ENCODE measurements at regions not wholly inside any gene's neighbourhood (a gene's known extent, or its start where the extent isn't known, plus 50 kb on each side); places are given as distances from the start of the nearest gene placed in this dataset.

DNA sequence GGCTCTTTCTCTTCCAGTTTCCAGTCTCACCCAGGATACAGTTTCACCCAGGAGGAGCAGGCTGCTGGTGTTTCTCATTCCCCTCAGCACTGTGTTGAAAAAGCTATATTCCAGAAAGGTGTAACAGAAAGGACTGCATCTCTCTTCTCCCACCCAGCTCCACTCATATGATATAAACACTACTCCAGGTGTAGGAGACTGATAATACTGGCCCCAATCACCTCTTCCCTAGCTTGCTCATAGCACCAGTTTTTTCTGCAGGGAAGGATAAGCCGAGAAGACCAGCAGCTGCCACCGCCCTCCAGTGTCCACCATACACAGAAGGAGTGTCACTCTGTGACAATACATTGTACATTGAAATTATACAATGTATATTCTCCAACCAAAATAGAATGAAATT lies 105.5 kb upstream of the STK26 start:
- no peak for DNase-seq
- TF ChIP-seq, protein P1, sequence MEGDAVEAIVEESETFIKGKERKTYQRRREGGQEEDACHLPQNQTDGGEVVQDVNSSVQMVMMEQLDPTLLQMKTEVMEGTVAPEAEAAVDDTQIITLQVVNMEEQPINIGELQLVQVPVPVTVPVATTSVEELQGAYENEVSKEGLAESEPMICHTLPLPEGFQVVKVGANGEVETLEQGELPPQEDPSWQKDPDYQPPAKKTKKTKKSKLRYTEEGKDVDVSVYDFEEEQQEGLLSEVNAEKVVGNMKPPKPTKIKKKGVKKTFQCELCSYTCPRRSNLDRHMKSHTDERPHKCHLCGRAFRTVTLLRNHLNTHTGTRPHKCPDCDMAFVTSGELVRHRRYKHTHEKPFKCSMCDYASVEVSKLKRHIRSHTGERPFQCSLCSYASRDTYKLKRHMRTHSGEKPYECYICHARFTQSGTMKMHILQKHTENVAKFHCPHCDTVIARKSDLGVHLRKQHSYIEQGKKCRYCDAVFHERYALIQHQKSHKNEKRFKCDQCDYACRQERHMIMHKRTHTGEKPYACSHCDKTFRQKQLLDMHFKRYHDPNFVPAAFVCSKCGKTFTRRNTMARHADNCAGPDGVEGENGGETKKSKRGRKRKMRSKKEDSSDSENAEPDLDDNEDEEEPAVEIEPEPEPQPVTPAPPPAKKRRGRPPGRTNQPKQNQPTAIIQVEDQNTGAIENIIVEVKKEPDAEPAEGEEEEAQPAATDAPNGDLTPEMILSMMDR (IDR thresholded peaks at IDR 0.05; ENCODE audit: low read length), result no peak
- TF ChIP-seq EZH2 (optimal IDR thresholded peaks at IDR 0.05; ENCODE audit: low read depth, low read length) (no peak), EZH2phosphoT487 (IDR thresholded peaks at IDR 0.05; ENCODE audit: low read length) (no peak)
- H4K20me1 ChIP-seq (ENCODE audit: insufficient read depth, low read length), result no peaks in the 10 kb centered on the region
- H3K9me2 ChIP-seq (replicated peaks; ENCODE audit: insufficient read depth, low read length), result no peaks in the 10 kb centered on the region
- no peak overlapping the region for H3K4me2 ChIP-seq (ENCODE audit: low read depth, low read length)
- no peaks in the 10 kb centered on the region for H3K79me2 ChIP-seq (ENCODE audit: low read length)
- no peaks in the 10 kb centered on the region for H3F3A ChIP-seq (ENCODE audit: insufficient read depth, low read length)
- no peak overlapping the region for H3K9ac ChIP-seq (ENCODE audit: low read length)
- no peak overlapping the region for H3K27ac ChIP-seq (ENCODE audit: low read length)
- no peaks in the 10 kb centered on the region for H3K36me3 ChIP-seq (replicated peaks; ENCODE audit: insufficient read depth, low read length)
- no peaks in the 10 kb centered on the region for H3K27me3 ChIP-seq (replicated peaks; ENCODE audit: insufficient read depth, low read length)
- H3K4me1 ChIP-seq (ENCODE audit: low read length), result no peaks in the 10 kb centered on the region
- no peak overlapping the region for H3K4me3 ChIP-seq (ENCODE audit: low read length)
- H2AFZ ChIP-seq (ENCODE audit: low read length), result no peak overlapping the region
- H3K9me3 ChIP-seq (replicated peaks; ENCODE audit: insufficient read depth, low read length), result no peaks in the 10 kb centered on the region

DNA sequence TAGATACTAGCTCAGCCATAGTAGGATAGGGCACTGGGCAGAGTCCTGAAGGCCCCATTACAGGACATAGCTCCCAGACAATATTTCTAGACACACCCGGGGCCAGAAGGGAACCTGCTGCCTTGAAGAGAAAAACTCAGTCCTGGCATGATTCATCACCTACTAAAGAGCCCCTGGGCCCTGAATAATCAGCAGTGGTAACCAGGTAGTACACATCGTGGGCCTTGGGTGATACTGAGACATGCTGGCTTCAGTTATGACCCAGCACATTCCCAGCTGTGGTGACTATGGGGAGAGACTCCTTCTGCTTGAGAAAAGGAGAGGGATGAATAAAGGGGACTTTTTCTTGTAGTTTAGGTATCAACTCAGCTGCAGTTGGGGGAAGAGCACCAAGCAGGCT lies 104.3 kb upstream of the STK26 start:
- Histone ChIP-seq H3K27ac (ENCODE audit: low read length) (no peak overlapping the region), H3K36me3 (replicated peaks; ENCODE audit: insufficient read depth, low read length) (no peaks in the 10 kb centered on the region), H3K9me2 (replicated peaks; ENCODE audit: insufficient read depth, low read length) (no peaks in the 10 kb centered on the region), H3K4me3 (ENCODE audit: low read length) (no peak overlapping the region), H3K9me3 (replicated peaks; ENCODE audit: insufficient read depth, low read length) (no peaks in the 10 kb centered on the region), H3K79me2 (ENCODE audit: low read length) (no peaks in the 10 kb centered on the region), H3K27me3 (replicated peaks; ENCODE audit: insufficient read depth, low read length) (no peaks in the 10 kb centered on the region), H2AFZ (ENCODE audit: low read length) (no peak overlapping the region), H3K4me2 (ENCODE audit: low read depth, low read length) (no peak overlapping the region), H3K4me1 (ENCODE audit: low read length) (no peaks in the 10 kb centered on the region), H4K20me1 (ENCODE audit: insufficient read depth, low read length) (no peaks in the 10 kb centered on the region), H3K9ac (ENCODE audit: low read length) (no peak overlapping the region), H3F3A (ENCODE audit: insufficient read depth, low read length) (no peaks in the 10 kb centered on the region)
- TF ChIP-seq, protein P1 (IDR thresholded peaks at IDR 0.05; ENCODE audit: low read length), result no peak
- TF ChIP-seq EZH2phosphoT487 (IDR thresholded peaks at IDR 0.05; ENCODE audit: low read length) (no peak), EZH2 (optimal IDR thresholded peaks at IDR 0.05; ENCODE audit: low read depth, low read length) (no peak)
- DNase-seq, result no peak

DNA sequence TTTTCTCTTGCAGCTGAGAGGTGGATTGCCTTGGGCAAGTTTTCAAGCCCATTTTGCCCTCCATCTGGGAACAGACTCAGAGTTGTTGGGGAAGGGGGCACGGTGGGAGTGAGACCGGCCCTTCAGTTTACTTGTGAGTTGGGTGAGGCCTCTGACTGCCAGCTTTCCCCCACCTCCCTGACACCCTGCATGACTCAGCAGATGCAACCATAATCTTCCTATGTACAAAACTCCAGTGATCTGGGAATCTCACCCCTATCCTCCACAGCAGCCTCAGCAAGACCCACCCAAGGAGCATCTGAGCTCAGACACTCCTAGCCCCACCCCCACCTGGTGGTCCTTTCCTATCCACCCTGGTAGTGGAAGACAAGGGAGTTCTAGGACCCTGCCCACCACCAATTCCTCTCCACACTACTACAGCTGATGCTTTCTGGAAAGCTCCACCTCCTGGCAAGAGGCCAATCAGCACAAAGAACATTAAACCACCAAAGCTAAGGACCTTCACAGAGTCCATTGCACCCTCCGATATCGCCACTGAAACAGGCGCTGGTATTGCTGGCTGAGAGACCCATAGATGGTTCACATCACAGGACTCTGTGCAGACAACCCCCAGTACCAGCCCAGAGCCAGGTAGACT lies 99.4 kb upstream of the STK26 start:
- Histone ChIP-seq H3K9me2 (replicated peaks; ENCODE audit: insufficient read depth, low read length) (no peaks in the 10 kb centered on the region), H3K36me3 (replicated peaks; ENCODE audit: insufficient read depth, low read length) (no peaks in the 10 kb centered on the region), H3K9me3 (replicated peaks; ENCODE audit: insufficient read depth, low read length) (no peaks in the 10 kb centered on the region), H3F3A (ENCODE audit: insufficient read depth, low read length) (no peaks in the 10 kb centered on the region), H3K4me2 (ENCODE audit: low read depth, low read length) (no peak overlapping the region), H3K9ac (ENCODE audit: low read length) (no peak overlapping the region), H3K4me1 (ENCODE audit: low read length) (no peaks in the 10 kb centered on the region), H3K4me3 (ENCODE audit: low read length) (no peak overlapping the region), H3K27ac (ENCODE audit: low read length) (no peak overlapping the region), H3K79me2 (ENCODE audit: low read length) (no peaks in the 10 kb centered on the region), H2AFZ (ENCODE audit: low read length) (no peak overlapping the region), H3K27me3 (replicated peaks; ENCODE audit: insufficient read depth, low read length) (no peaks in the 10 kb centered on the region), H4K20me1 (ENCODE audit: insufficient read depth, low read length) (no peaks in the 10 kb centered on the region)
- DNase-seq, result no peak
- TF ChIP-seq, protein P1 (IDR thresholded peaks at IDR 0.05; ENCODE audit: low read length), result no peak
- no peak for TF ChIP-seq EZH2 (optimal IDR thresholded peaks at IDR 0.05; ENCODE audit: low read depth, low read length)
- TF ChIP-seq EZH2phosphoT487 (IDR thresholded peaks at IDR 0.05; ENCODE audit: low read length), result no peak
